PC-3 (cell line): ENCODE measurements at regions not wholly inside any gene's neighbourhood (a gene's known extent, or its start where the extent isn't known, plus 50 kb on each side); places are given as distances from the start of the nearest gene placed in this dataset.

Experiments
- ATAC-seq: fragments of 200-7000 bp; cut with Tn5 transposase; 2 replicates; pipeline ENCODE4 v1.9.1; 2020; ENCODE audit warnings: mild to moderate bottlenecking, moderate library complexity
- BruUV-seq: library from RNA; stranded (reverse); fragments of 400-500 nt; replicated peaks from 2 replicates; lab custom pipeline; 2021; lab: Mats Ljungman, UMichigan
- CTCF ChIA-PET: fragments of 300-600 bp; sonication (Branson Sonifier 250); formaldehyde crosslinking; loops from one replicate; lab custom pipeline; 2022; ENCODE audit warnings: antibody characterized with exemption; lab: Charles Lee
- POLR2A ChIA-PET: fragments of 300-600 bp; sonication (Branson Sonifier 250); formaldehyde crosslinking; loops from one replicate; lab custom pipeline; 2022; ENCODE audit warnings: antibody characterized with exemption; ENCODE audit not compliant: unreplicated experiment; lab: Charles Lee
- DNase-seq: peaks from one replicate; pipeline ENCODE4 v3.0.0-alpha.2; 2015
- H2AFZ ChIP-seq: fragments of 300-600 bp; sonication (generic); 2 replicates; pipeline ENCODE4 v1.6.0; 2016; ENCODE audit warnings: antibody characterized with exemption, low read length
- H3F3A ChIP-seq: fragments of 300-600 bp; sonication (generic); one replicate; pipeline ENCODE4 v1.6.0; 2017; ENCODE audit warnings: antibody characterized with exemption, low read length, control low read depth, mild to moderate bottlenecking; ENCODE audit not compliant: unreplicated experiment
- H3K27ac ChIP-seq: fragments of 300-600 bp; sonication (generic); 2 replicates; pipeline ENCODE4 v1.5.1; 2016; ENCODE audit warnings: mild to moderate bottlenecking, low read length
- H3K27me3 ChIP-seq: fragments of 300-600 bp; sonication (generic); 2 replicates; pipeline ENCODE4 v1.6.1; 2016; ENCODE audit warnings: low read length, mixed read lengths
- H3K36me3 ChIP-seq: fragments of 300-600 bp; sonication (generic); 2 replicates; pipeline ENCODE4 v1.6.1; 2016; ENCODE audit warnings: low read depth, mixed run types, low read length, mixed read lengths
- H3K4me1 ChIP-seq: fragments of 300-600 bp; sonication (generic); 2 replicates; pipeline ENCODE4 v1.5.1; 2016; ENCODE audit warnings: low read length; ENCODE audit not compliant: insufficient read depth
- H3K4me2 ChIP-seq: fragments of 300-600 bp; sonication (generic); 2 replicates; pipeline ENCODE4 v1.6.0; 2016; ENCODE audit warnings: low read length
- H3K4me3 ChIP-seq: fragments of 300-600 bp; sonication (generic); 2 replicates; pipeline ENCODE4 v1.5.1; 2016; ENCODE audit warnings: mild to moderate bottlenecking, low read length, mixed read lengths
- H3K79me2 ChIP-seq: fragments of 300-600 bp; sonication (generic); 2 replicates; pipeline ENCODE4 v1.6.1; 2017; ENCODE audit warnings: low read length, mixed read lengths
- H3K9ac ChIP-seq: fragments of 300-600 bp; sonication (generic); 2 replicates; pipeline ENCODE4 v1.6.0; 2016; ENCODE audit warnings: mild to moderate bottlenecking, low read length
- H3K9me2 ChIP-seq: fragments of 300-600 bp; sonication (generic); replicated peaks from 2 replicates; pipeline ENCODE4 v1.6.1; 2016; ENCODE audit warnings: mixed run types, low read length, mixed read lengths
- H3K9me3 ChIP-seq: fragments of 300-600 bp; sonication (generic); 2 replicates; pipeline ENCODE4 v1.6.1; 2016; ENCODE audit warnings: low read length, mixed read lengths
- H4K20me1 ChIP-seq: fragments of 300-600 bp; sonication (generic); 2 replicates; pipeline ENCODE4 v1.6.1; 2016; ENCODE audit warnings: low read length, mixed read lengths
- CTCF ChIP-seq: fragments of 300-600 bp; sonication (generic); conservative IDR thresholded peaks from 2 replicates; pipeline ENCODE4 v1.5.1; 2017; ENCODE audit warnings: antibody characterized with exemption, low read depth, mild to moderate bottlenecking, low read length
- EZH2 ChIP-seq: fragments of 300-600 bp; sonication (generic); IDR thresholded peaks from one replicate; pipeline ENCODE4 v1.6.1; 2017; ENCODE audit warnings: antibody characterized with exemption, mild to moderate bottlenecking, low read length; ENCODE audit not compliant: unreplicated experiment
- EZH2phosphoT487 ChIP-seq: fragments of 300-600 bp; sonication (generic); IDR thresholded peaks from 2 replicates; pipeline ENCODE4 v1.6.1; 2018; ENCODE audit warnings: mild to moderate bottlenecking, antibody characterized with exemption, low read length, borderline replicate concordance
- intact Hi-C: fragments of 100-400 bp; cut with micrococcal nuclease; formaldehyde crosslinking; loops from 2 replicates; pipeline ENCODE4 v1.9.0; 2023

DNA sequence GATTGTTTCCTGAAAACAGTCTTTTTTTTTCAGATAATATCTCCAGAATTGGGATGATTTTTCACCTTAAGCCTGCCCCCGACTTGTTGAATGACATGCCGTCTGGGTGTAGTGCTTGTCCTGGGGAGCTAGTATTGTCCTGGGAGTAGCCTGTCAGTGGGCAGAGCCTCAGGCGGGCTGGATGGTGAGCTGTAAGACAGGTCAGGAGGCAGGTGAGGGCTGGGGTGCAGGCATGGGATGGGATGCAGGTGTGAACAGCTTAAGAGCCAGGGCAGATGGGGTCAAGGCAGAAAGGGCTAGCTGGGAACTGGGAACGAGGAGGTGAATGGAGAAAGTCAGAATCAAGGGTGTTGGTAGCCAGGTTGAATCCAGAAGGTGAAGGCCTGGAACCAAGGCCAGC lies 200.2 kb downstream of the CSNK2A3 start:
- DNase-seq (no peak), ATAC-seq (no peak)
- H3K36me3 ChIP-seq, result no peaks in the 10 kb centered on the region
- H3K9ac ChIP-seq, result no peak overlapping the region
- intact Hi-C loops, result no loop called here
- no peaks in the 10 kb centered on the region for H3K9me3 ChIP-seq
- ChIA-PET CTCF (no interaction called here), POLR2A (no interaction called here)
- H3K79me2 ChIP-seq, result no peaks in the 10 kb centered on the region
- H3K4me1 ChIP-seq, result no peaks in the 10 kb centered on the region
- no peak overlapping the region for H3K27ac ChIP-seq
- H3K4me3 ChIP-seq, result no peak overlapping the region
- no TSS peak for BruUV-seq
- H4K20me1 ChIP-seq, result no peaks in the 10 kb centered on the region
- no peak overlapping the region for H2AFZ ChIP-seq
- TF ChIP-seq EZH2phosphoT487 (no peak), CTCF (no peak), EZH2 (no peak)
- no peaks in the 10 kb centered on the region for H3F3A ChIP-seq
- no peaks in the 10 kb centered on the region for H3K9me2 ChIP-seq
- no peak overlapping the region for H3K4me2 ChIP-seq
- peaks cover 3% of the 10 kb centered on the region; the same call in 1 of the 2 replicates for H3K27me3 ChIP-seq

DNA sequence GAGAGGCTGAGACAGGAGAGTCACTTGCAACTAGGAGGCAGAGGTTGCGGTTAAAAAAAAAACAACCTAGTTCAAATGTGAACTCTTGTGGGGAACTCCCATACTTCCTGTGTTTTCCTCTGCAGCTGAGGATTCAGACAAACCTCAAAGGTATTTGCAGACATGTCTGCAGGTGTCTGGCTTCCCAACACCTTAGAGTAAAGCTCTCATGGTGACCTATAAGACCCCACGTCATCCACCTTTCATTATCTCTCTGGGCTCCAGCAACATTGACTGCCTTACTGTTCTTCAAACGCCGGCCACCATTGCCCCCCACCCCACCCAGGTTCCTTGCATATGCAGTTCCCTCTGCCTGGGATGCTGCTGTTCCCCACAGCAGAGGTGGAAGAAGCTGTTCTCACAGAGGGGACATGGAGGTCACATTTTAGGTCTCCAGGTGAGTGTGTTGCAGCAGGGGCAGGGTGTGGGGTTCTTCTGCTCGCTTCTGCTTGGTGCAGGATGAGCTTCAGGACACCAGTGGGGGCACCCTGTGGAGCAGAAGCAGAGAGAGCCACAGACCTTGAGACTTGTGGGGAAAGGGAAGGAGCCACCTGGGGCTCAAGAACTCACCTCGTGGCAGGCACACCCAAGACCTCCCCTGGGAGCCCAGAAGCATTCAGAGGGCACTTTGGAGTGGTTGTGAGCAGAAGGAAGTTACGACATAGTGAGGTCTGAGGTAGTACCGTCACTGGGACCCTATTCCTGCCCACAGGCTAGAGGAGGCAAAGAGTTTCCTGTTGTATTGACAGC lies 203.2 kb downstream of the CSNK2A3 start:
- no peaks in the 10 kb centered on the region for H3F3A ChIP-seq
- no peak for DNase-seq
- ATAC-seq, result no peak
- H3K4me2 ChIP-seq, result no peak overlapping the region
- TF ChIP-seq EZH2phosphoT487 (no peak), EZH2 (no peak), CTCF (no peak)
- H3K4me3 ChIP-seq, result no peak overlapping the region
- no peak overlapping the region for H3K9ac ChIP-seq
- BruUV-seq, result no TSS peak
- no peaks in the 10 kb centered on the region for H3K9me2 ChIP-seq
- no peaks in the 10 kb centered on the region for H3K9me3 ChIP-seq
- peaks cover 3% of the 10 kb centered on the region; the same call in 1 of the 2 replicates for H3K27me3 ChIP-seq
- CTCF ChIA-PET, result no interaction called here
- H3K4me1 ChIP-seq, result no peaks in the 10 kb centered on the region
- no peak overlapping the region for H3K27ac ChIP-seq
- POLR2A ChIA-PET, result no interaction called here
- H2AFZ ChIP-seq, result no peak overlapping the region
- intact Hi-C loops, result no loop called here
- no peaks in the 10 kb centered on the region for H3K36me3 ChIP-seq
- H4K20me1 ChIP-seq, result no peaks in the 10 kb centered on the region
- no peaks in the 10 kb centered on the region for H3K79me2 ChIP-seq

DNA sequence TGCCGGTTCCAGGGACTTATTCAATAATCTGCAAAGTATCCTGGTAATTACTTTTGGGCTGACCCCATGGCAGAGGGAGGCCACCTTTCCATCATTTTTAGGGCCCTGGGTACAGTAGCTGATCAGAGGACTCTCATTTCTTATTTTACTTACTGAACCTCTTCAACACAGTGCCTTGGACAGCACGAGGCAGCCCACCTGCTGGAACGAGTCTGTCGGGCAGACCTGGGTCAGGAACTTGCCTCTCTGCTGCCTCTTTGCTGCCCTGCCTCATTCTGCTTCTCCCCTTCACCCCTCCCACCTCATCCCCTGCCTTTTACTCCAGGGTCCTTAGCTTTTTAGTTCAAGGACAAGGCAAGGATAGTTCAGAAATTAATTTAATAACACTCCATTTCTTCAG lies 204.5 kb downstream of the CSNK2A3 start:
- ChIA-PET CTCF (no interaction called here), POLR2A (no interaction called here)
- no peaks in the 10 kb centered on the region for H3K27me3 ChIP-seq
- H3K4me3 ChIP-seq, result no peak overlapping the region
- no peak overlapping the region for H3K9ac ChIP-seq
- intact Hi-C loops, result no loop called here
- no peak overlapping the region for H3K27ac ChIP-seq
- H3K79me2 ChIP-seq, result no peaks in the 10 kb centered on the region
- no peaks in the 10 kb centered on the region for H3K9me2 ChIP-seq
- H3K36me3 ChIP-seq, result no peaks in the 10 kb centered on the region
- no peak overlapping the region for H3K4me2 ChIP-seq
- DNase-seq (no peak), ATAC-seq (no peak)
- no peak overlapping the region for H2AFZ ChIP-seq
- no peaks in the 10 kb centered on the region for H3F3A ChIP-seq
- H3K9me3 ChIP-seq, result no peaks in the 10 kb centered on the region
- TF ChIP-seq EZH2phosphoT487, result no peak
- no peak for TF ChIP-seq CTCF
- no peak for TF ChIP-seq EZH2
- BruUV-seq, result no TSS peak
- no peaks in the 10 kb centered on the region for H4K20me1 ChIP-seq
- H3K4me1 ChIP-seq, result no peaks in the 10 kb centered on the region
